Neural crest cell (in vitro differentiated cells): ENCODE measurements at regions not wholly inside any gene's neighbourhood (a gene's known extent, or its start where the extent isn't known, plus 50 kb on each side); places are given as distances from the start of the nearest gene placed in this dataset.
A peak's percentile ranks its signal among the peaks of the same experiment; 100 is the strongest.

Experiments
- DNase-seq: peaks from one replicate; pipeline ENCODE4 v3.0.0; 2021; ENCODE audit warnings: low read depth, mixed read lengths, low spot score
- H3K27ac Mint-ChIP-seq: one replicate; pipeline ENCODE4 v1.8.0; 2021; ENCODE audit warnings: mild to moderate bottlenecking, mixed read lengths; ENCODE audit not compliant: unreplicated experiment
- H3K27me3 Mint-ChIP-seq: 2 replicates; pipeline ENCODE4 v1.8.0; 2021; ENCODE audit warnings: low read depth, mild to moderate bottlenecking, mixed read lengths
- H3K36me3 Mint-ChIP-seq: 2 replicates; pipeline ENCODE4 v1.8.0; 2021; ENCODE audit warnings: low read depth, mild to moderate bottlenecking, mixed read lengths
- H3K4me1 Mint-ChIP-seq: 2 replicates; pipeline ENCODE4 v1.8.0; 2021; ENCODE audit warnings: mixed read lengths
- H3K4me3 Mint-ChIP-seq: one replicate; pipeline ENCODE4 v1.8.0; 2021; ENCODE audit warnings: mild to moderate bottlenecking, mixed read lengths
- H3K9me3 Mint-ChIP-seq: 2 replicates; pipeline ENCODE4 v1.8.0; 2021; ENCODE audit warnings: mixed read lengths
- CTCF ChIP-seq: fragments of 200-600 bp; sonication (generic); conservative IDR thresholded peaks from 2 replicates; pipeline ENCODE4 v1.5.0; 2021; ENCODE audit warnings: antibody characterized with exemption, mild to moderate bottlenecking

DNA sequence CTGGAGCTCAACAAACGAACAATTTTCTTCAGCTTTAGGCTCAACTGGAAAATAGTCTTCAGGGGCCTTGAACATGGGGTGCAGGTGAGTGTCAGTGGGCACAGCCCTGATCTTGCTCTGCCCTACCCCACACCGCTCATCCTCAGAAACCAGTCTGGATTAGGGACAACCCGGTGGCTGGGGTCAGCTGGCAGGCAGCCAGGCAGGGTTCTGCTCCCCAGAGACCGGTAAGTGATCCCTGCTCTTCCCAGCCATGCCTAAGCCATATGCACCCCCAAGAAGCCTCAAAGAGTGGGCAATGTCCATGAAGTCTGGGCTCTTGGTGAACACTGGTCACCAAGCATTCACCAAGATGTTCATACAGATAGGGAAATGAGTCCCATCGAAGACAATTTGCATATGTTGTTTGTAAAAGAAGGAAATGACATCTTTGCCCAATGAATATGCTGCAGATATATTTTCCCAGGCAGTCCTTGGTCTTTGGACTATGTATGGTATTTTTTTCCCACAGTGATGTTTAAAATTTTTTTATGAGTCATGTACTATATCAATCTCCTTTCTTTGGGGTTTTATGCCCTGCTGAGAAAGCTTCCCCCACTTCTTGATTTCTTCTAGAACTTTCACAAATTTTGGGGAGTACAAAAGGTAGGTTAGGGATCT lies 63.9 kb upstream of the VASH1 start:
- TF ChIP-seq CTCF: no peak
- H3K27me3 Mint-ChIP-seq: no peaks in the 10 kb centered on the region
- DNase-seq: no peak
- no peak overlapping the region for H3K4me3 Mint-ChIP-seq
- no peak overlapping the region for H3K27ac Mint-ChIP-seq
- H3K4me1 Mint-ChIP-seq: no peaks in the 10 kb centered on the region
- no peaks in the 10 kb centered on the region for H3K36me3 Mint-ChIP-seq
- no peaks in the 10 kb centered on the region for H3K9me3 Mint-ChIP-seq

DNA sequence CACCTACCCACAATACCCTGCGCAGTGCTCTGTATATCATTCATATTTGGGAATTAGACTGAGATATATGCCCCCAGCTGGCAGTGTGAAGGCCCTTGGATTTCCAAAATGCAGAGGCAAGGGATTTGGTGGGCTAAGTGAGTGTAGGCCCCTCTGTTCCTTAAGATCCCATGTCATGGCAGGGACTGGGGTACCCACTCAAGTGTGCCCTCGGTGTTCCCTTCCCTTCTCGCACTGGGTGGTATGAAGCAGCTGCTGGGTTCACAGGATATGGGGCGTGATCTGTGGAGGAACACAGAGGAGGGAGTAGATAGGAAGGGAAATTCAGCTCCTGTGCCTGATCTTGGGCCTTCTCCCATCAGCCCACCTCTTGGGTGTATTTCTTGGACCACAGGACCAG lies 63.1 kb upstream of the VASH1 start:
- DNase-seq: no peak
- no peaks in the 10 kb centered on the region for H3K27me3 Mint-ChIP-seq
- no peak for TF ChIP-seq CTCF
- no peaks in the 10 kb centered on the region for H3K36me3 Mint-ChIP-seq
- no peak overlapping the region for H3K4me3 Mint-ChIP-seq
- no peaks in the 10 kb centered on the region for H3K9me3 Mint-ChIP-seq
- H3K27ac Mint-ChIP-seq: no peak overlapping the region
- H3K4me1 Mint-ChIP-seq: no peaks in the 10 kb centered on the region

GRCh38 chr14:76698631-76699030 lies 62.6 kb upstream of the VASH1 start:
- H3K4me1 Mint-ChIP-seq: no peaks in the 10 kb centered on the region
- no peak for TF ChIP-seq CTCF
- no peak for DNase-seq
- H3K4me3 Mint-ChIP-seq: no peak overlapping the region
- no peaks in the 10 kb centered on the region for H3K27me3 Mint-ChIP-seq
- H3K9me3 Mint-ChIP-seq: no peaks in the 10 kb centered on the region
- H3K27ac Mint-ChIP-seq: peak overlapping the region; percentile 39
- no peaks in the 10 kb centered on the region for H3K36me3 Mint-ChIP-seq

DNA sequence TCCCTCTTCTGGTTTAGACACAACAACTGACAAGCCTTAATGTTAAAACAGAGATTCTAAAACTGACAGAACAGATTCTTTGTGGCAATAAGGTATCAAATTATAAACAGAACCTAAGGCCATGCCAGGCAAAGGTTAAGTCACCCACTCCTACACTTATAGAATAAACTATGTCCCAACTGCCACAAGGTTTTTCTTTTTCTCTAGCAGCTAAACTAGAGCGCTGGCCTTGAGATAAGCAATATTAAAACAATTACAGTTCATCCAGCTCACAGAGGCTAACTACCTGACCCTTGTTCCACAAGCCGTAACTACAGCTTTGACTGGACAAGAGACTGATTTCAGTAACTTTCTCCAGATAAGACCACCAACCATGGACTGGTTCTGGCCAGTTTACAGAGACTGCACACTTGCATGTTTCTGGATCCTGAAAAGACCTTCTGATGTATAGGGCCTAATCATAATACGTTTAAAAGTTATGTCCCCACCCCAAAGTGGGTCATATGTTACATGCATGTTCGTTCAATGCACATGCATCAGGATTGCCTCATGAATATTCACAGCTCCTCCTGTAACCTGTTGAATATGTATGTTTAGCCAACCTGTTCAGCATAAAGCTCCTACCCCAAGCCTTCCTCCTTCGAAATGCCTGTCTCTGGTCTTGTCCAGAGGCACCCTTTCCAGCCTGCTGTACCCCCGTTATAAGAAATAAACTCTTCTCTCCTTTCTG lies 61.9 kb upstream of the VASH1 start:
- Mint-ChIP-seq H3K27me3 (no peaks in the 10 kb centered on the region), H3K9me3 (no peaks in the 10 kb centered on the region), H3K36me3 (no peaks in the 10 kb centered on the region), H3K4me1 (no peaks in the 10 kb centered on the region), H3K4me3 (no peak overlapping the region), H3K27ac (no peak overlapping the region)
- TF ChIP-seq CTCF: no peak
- no peak for DNase-seq

DNA sequence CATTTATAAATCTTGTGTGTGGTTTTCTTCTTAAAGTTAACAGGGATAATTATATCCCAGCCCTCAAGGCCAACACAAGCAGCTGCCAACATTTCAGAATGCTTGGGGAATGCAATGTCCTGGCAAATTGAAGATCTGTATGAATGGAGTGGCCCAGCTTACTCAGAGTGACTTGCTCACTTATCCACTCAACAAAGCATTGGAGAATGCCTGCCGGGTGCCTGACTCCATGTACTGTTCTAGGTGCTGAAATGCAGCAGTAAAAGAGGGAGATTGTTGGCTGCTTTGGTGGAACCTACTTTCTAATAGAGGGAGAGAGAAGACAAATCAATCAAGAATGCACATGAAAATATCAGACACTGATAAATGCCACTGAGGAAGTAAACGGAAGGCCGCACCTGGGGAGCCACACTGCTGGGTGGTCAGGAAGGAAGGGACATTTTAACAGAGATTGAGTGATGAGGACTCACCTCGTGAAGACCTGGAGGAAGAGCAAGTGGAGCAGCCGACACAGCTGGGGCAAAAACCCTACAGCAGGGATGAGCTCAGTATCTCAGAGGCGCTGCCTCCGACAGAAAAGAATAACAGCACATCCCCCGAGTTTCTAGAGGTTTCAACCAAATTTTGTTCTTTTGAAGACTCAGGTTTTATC lies 61.2 kb upstream of the VASH1 start:
- Mint-ChIP-seq H3K27ac (no peak overlapping the region), H3K27me3 (no peaks in the 10 kb centered on the region), H3K4me3 (no peak overlapping the region), H3K36me3 (no peaks in the 10 kb centered on the region), H3K4me1 (no peaks in the 10 kb centered on the region), H3K9me3 (no peaks in the 10 kb centered on the region)
- TF ChIP-seq CTCF: no peak
- DNase-seq: no peak
